HG02884 (cell line): ENCODE measurements at regions not wholly inside any gene's neighbourhood (a gene's known extent, or its start where the extent isn't known, plus 50 kb on each side); places are given as distances from the start of the nearest gene placed in this dataset.
"Not testable (repeated sequence)": the region's sequence is repeated elsewhere in the genome, so short reads cannot be mapped to it uniquely, and the experiment has no call there.

Source experiments
- ATAC-seq: cut with Tn5 transposase; IDR thresholded peaks from one replicate; pipeline ENCODE4 v1.9.1; 2021; ENCODE audit warnings: mild to moderate bottlenecking, moderate library complexity; ENCODE audit not compliant: unreplicated experiment

DNA sequence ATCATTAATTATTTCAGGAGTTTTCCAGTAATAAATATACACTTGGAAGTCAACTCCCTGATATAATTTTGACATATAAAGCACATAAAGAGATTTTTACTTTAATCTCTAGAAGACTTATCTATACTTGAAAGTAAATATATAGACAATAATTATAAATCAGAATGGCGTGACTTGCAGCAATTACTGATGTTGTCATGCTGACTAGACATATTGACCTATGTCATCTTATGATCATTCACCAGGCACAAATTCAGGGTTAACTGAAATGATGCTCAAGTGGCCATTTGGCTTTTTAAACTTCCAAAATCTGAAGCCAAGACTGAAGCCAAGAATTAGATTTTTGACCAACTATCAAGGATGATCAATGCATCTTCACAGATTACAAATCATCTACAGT, 192.2 kb downstream of the MCHR2 start:
- ATAC-seq: no peak

DNA sequence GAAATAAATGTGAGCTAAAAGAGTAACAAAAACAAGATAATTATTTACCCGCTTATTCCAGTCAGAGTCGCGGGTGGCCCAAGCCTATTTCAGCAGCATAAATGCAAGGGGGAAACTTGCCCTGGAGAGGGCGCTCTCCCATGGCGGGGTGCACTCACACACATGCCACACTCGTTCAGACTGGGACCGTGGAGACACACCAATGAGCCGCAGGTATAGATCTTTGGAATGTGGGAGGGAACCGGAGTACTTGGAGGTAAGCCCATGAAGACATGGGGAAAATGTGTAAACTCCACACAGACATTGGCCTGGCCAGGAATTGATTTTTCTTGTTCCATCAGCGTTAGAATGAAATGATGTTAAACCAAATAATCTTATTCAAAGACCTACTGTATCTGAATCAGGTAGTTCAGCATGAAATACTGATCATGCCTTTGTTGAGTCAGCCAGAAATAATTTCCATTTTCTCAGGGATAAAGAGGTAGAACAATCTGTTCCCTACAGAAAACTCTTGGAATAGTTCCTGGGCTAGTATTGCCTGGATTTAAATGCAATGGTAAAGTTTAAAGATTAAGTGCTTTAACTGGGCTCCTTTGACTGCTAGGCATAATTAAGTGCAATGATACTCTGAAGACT, 191.5 kb downstream of the MCHR2 start:
- no peak for ATAC-seq

DNA sequence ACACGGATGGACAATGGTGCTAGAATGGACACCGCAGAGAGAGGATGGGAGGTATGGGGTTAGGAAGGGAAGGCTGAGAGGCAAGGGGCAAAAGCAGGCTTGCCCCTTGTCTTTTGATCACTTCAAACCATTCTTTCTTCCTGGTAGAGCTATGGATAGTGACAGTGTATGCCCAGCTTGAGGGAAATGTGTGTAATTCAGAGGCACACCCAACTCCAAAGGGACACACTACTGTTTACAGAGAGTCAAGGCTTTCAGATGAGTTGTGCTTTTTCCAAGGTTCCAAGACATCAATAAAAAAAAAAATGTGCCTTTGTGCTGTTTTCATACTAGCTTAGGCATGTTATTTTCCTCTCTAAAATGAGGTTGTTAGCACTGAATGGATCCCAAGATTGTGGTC, 185.0 kb downstream of the MCHR2 start:
- ATAC-seq: no peak

DNA sequence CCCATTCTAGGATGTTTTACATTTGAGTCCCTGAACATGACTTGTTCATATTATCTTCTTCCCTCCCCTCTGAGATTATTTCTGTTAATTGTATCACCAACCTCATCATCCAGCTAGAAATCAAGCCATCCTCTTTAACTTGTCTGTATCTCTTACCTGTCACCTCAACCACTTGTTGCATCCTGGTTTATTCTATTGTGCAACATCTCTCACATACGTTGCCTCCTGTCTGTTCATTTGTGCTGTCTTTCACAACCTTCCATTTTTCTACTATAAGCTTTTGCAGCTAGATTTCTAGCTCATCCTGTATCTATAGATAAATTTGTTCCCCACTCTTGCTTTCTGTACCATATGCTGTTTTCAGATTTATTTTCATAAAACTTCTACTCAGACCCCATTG, 183.7 kb downstream of the MCHR2 start:
- ATAC-seq: no peak

DNA sequence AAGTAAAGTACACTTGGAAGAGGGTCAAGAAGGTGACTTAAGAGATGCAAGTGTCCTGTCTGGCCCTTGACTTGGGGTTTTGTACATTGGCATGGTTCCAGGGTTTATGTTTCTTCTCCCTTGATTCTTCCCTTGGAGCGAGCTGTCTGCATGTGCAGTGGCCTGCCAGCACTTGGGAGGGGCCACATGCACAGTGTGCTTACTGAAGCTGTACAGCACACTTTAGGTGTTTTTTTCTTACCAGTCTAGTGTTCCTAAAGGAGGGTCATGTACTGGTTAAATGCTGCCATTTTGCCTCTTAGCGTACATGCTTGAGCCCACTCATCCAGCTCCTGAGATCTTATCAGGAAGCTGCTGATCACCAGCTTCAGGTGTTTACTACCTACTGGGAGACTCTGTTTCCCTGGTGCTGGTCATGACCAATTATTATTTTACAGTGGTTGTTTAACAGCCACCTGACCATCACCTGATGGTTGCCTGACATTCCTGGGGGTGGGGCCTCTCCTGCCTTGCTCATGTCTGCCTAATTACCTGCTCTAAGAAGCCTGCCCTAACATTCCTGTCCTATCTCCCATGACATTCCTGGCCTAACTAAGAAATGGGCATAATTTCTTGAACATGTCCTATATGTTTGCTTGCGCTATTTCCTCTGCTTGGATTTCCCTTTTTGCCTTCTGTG, 182.9 kb downstream of the MCHR2 start:
- no peak for ATAC-seq

DNA sequence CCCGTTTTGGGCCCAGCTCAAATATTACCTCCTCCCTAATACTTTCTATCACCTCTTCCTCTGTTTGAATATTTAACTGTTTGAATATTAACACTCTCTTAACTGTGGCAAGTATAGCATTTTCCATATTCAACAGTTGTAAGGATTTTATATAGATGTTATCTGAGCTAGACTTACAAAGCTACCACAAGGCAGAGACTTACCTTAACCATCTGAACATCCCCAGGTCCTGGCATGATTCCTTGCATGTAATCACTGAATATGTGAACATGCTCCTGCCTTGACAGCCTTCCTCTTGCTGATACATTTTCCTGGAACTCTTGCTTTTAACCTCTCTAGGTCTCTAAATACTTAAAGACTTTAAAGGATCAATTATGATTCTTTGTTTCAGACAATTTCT, 182.4 kb downstream of the MCHR2 start:
- no peak for ATAC-seq

DNA sequence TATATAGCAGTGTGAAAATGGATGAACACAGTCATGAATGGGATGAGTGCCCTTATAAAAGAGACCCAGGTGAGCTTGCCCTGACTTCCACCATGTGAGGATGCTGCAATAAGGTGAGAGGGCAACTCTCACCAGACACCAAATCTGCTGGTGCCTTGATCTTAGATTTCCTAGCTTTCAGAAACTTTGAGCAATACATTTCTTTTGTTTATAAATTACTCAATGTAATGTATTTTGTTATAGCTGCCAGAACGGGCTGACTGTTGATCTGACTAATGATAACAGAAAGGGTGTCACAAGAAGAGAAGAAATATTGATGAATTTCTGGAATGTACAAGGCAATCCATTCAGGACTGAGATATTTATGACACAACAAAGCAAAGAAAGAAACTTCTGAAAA, 180.5 kb downstream of the MCHR2 start:
- no peak for ATAC-seq

DNA sequence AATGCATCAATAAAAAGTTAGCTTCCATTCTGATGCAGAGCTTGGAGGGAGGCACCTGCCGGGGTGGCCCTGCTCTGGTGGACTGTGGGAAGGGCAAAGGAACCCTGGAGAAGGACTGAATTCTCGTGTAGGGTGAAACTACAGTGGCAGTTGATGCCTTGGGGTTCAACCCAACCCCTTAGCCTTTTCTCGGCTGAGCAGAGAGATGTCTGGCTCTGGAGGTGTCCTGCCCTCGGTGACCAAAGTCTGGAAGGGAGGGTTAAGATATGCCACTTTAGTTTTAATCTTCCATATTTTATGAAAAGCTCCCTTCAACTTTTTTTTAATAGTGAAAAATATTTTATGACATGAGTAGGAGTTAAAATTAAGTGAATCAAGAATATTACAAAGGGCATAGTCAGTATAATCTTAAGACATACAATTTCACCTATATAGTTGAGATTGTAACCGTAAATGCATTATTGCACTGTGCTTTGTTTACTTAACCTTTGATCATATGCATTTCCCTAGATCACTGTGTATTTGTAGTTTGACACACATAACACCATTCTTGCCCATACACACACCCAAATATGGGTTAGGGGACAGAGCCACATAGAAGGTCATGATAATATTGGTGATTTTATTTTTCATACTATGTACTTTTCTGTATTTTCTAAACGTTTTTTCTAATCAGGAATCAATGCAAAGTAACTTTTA, 179.6 kb downstream of the MCHR2 start:
- no peak for ATAC-seq

DNA sequence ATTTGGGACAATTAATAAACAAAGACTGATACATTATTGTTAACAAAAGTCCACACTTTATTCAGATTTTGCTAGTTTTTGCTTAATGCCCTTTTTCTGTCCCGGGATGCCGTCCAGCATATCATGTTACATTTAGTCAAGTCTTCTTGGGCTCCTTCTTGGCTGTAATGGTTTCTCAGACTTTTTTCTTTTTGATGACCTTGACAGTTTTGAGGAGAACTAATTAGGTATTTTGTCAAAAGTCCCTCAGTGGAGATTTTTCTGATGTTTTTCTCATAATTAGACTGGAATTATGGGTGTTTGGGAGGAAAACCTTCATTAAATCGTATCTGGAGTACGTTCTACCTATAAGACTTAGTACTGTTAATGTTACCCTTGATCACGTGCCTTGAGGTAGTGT, 177.2 kb downstream of the MCHR2 start:
- no peak for ATAC-seq

DNA sequence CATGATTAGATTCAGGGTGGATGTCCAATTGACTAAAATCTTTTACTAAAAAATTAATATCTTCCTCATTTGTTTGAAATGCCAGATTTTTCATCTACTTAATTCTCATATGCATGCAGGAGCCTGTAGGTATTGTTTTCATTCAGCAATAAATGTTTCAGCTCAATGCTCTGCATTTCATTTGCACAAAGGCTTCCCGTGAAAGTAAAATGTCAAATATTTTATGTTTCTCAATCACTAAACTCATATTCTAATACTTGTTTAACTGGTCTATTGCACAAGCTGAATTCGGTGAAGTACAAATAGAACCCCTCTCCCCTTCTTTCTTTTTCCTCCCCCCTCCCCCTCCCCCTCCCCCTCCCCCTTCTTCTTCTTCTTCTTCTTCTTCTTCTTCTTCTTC, 175.9 kb downstream of the MCHR2 start:
- no peak for ATAC-seq

DNA sequence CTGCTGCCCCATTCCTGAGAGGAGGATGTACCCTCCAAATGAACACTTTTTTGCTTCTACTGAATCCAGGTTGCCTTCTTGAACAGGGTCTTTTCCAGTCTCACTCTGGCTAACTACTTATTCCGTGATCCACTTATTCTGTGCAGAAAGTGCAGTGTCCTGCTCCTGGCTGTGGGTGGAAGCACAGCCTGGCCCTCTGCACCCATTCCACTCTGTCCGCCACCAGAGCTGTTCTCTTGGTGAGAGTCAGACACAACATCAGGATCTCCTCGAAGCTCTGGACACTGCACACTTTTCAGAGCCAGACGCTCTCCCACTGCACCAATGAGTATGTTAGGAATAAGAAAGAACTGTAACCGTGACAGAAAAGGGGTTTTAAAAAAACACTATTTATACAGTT, 174.2 kb downstream of the MCHR2 start:
- no peak for ATAC-seq

DNA sequence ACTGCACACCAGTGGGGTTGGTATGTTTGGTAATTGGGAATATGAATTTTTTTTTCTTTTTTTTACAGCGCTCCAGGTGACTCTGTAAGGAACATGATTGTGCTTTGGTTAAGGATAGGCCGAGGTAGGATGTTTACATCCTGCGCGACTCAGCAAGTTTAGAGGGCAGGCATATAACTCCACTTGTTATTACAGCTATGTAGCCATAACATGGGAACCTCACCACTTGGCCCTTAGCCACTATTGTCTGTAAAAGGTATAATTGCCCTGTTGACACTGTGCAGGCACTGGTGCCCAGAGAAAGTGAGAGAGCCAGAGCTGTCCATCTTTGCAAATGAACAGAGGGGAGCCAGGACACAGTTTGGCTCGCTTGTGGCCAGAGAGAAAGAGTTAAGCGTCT, 172.9 kb downstream of the MCHR2 start:
- no peak for ATAC-seq

DNA sequence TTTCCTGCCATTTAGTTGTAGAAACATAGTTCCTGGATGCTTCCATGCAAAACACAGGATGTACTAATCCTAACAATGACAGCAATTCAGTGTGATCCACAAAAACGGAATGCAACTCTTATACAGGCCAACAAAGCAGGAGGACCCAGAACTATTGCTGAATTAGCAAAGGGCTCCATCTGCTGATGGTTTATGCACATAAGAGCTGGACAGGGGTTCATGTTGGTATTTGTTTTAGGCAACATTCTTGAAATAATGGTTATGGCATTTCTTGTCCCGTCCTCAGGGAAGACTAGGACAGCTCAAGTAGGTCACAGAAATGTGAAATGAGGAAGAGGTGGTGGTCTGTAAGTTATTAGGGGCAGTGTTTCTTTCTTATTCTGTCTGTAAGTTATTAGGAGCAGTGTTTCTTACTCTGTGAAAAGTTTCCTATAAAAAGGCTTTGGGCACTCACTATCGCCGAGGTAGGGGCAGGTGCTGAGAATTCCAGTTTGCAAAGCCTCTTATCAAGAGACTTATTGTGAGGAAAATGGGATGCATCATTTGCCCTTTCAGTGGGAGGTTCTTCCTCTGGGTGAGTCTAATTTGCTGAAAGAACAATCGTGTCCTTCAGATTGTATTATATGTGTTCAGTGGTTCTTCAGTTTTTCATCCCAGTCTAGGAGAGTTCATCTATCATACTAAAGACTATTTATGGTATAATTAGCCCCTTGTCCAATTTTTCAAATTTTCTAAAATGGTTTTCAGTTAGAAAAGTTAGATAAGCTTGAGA, 171.1 kb downstream of the MCHR2 start:
- ATAC-seq: no peak

DNA sequence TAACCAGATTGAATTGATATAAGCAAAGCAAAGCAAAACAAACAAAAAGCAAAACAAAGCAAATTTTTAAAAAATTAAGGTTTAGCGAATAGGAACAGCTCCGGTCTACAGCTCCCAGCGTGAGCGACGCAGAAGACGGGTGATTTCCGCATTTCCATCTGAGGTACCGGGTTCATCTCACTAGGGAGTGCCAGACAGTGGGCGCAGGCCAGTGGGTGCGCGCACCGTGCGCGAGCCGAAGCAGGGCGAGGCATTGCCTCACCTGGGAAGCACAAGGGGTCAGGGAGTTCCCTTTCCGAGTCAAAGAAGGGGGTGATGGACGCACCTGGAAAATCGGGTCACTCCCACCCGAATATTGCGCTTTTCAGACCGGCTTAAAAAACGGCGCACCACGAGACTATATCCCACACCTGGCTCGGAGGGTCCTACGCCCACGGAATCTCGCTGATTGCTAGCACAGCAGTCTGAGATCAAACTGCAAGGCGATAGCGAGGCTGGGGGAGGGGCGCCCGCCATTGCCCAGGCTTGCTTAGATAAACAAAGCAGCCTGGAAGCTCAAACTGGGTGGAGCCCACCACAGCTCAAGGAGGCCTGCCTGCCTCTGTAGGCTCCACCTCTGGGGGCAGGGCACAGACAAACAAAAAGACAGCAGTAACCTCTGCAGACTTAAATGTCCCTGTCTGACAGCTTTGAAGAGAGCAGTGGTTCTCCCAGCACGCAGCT, 170.3 kb downstream of the MCHR2 start:
- ATAC-seq: not testable (repeated sequence)

DNA sequence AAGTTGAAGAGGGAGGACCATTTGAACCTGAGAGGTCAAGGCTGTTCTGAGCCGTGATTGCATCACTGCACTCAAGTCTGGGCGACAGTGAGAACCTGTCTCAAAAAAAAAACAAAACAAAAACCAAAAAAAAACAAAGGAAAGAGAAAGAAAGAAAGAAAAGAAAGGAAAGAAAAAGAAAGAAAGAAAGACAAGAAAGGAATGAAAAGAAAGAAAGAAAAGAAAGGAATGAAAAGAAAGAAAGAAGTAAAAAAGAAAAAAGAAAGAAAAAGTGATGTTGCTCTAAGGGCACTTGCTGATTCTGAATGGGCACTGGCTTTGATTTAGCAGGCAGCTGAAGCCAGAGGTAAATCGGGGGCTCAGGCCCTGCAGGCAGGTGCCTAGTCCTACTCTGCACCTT, 161.0 kb downstream of the MCHR2 start:
- ATAC-seq: no peak

DNA sequence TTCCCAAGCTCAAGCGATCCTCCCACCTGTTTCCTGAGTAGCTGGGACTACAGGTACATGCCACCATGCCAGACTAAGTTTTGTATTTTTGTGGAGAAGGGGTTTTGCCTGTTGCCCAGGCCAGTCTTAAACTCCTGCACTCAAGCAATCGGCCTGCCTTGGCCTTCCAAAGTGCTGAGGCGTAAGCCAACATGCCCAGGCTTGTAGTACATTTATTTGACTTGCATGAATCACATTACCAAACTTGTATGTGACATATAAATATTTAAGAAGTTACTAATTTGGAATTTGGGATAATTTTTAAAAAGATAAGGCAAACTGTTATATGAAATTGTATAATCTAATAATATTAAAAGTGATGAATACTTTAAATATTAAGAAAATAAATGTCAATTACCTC, 157.6 kb downstream of the MCHR2 start:
- ATAC-seq: no peak

DNA sequence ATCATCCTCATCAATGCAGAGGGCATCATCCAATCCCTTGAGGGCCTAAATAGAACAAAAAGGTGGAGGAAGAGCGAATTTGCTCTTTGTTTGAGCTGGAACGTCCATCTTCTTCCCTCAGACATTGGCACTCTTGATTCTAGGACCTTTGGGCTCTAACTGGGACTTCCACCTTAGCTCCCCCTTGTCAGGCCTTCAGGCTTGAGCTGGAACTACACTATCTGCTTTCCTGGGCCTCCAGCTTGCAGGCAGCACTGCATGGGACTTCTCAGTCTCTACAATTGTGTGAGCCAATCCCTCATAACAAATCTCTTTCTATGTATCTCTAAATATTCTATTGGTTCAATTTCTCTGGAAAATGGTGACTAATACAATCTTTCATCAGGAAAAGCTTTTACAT, 155.4 kb downstream of the MCHR2 start:
- no peak for ATAC-seq

DNA sequence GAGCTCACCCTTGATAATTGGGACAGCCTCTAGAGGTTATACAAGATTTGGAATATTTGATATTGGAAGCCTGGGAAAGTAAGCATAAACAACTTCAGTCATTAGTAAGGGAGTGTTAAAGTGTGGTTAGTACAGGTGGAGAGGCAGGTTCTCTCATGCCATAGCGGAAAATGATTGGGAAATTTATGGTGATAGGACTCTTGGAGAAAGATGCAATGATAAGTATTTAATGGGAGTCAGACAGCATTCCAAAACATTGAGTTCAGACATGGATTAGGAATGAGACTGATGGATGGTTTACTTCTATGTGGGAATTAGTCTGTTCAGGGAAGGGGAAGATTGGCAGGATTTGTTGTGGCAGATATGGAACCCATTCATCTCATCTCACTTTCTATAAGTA, 152.7 kb downstream of the MCHR2 start:
- ATAC-seq: no peak

DNA sequence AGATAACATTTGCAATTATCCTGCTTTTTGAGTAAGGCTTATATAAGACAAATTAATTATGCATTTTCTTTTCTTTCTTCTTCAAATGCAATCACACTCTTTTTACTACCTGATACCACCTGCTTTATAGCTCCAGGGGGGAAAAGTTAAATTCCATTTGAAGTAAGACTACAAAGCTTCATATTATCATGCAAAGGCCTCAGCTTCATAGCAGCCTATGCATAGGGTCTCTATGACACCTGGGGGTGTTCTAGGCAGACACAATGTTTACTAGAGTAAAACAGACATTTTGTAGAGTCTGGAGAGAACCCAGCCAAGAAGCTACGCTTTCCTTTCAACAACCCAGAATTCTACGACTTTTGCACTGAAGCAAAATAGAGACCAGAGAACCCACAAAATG, 148.0 kb downstream of the MCHR2 start:
- no peak for ATAC-seq

DNA sequence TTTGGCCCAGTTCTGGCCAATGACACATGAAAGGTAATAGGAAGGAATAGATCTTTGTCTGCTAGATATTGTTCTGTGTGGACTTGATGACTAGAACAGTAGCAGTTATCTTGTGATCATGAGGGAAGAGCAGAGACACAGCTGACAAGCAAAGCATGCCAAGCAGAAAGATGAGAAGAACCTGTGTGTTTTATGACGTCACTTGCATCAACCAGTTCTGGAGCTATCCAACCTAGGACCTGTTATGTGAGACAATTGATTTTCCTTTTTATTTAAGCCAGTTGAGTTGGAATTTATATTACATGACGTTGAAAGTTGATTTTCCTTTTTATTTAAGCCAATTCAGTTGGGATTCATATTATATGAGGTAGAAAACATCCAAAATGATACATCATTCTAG, 143.2 kb downstream of the MCHR2 start:
- ATAC-seq: no peak

DNA sequence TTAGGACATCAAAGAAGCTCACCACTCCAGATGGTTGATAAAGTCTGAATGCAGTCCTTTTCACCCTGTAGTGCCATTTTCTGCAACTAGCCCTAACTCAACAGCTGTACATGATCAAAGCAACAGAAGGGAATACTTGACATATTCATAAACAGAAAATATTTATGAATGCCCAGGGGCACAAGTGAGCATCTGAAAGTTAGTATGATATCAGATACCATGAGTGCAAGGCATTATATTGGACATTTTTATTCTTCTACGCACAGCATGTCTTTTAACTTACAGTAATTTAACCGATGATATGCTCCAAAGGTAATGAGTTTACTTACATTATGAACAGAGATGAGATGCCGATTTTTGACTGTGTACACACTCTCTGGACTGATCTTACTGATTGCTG, 142.0 kb downstream of the MCHR2 start:
- no peak for ATAC-seq
